AG09319 (cell line): ENCODE measurements at regions not wholly inside any gene's neighbourhood (a gene's known extent, or its start where the extent isn't known, plus 50 kb on each side); places are given as distances from the start of the nearest gene placed in this dataset.

Experiments used
- DNase-seq: peaks from one replicate; pipeline ENCODE4 v3.0.0-alpha.2; 2010; ENCODE audit warnings: low read depth; ENCODE audit errors: extremely low read depth
- TF ChIP-seq, protein P1 (sequence below): IDR thresholded peaks from 2 replicates; pipeline ENCODE4 v1.5.1; 2011; ENCODE audit warnings: low read depth, mild to moderate bottlenecking, inconsistent platforms, low read length, moderate library complexity

DNA sequence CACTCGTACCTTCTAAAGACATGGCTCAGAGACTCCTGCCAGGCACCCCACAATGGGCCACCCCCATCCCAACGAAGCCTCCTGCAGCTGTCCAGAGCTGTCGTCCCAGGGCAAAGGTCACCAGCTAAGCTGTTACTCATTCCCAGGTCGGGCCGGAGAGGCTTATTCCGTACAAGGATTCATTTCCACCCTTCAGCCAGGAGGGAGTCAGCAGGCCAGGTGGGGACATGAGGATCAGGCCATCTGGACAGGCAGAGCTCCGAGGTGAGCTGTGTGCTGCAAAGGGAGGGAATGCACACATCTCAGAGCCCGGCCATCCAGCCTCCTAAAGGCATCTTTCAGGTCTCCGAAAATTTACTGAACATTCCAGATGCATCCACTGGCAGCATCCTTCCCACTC lies 63.9 kb upstream of the NANOS1 start:
- TF ChIP-seq, protein P1, sequence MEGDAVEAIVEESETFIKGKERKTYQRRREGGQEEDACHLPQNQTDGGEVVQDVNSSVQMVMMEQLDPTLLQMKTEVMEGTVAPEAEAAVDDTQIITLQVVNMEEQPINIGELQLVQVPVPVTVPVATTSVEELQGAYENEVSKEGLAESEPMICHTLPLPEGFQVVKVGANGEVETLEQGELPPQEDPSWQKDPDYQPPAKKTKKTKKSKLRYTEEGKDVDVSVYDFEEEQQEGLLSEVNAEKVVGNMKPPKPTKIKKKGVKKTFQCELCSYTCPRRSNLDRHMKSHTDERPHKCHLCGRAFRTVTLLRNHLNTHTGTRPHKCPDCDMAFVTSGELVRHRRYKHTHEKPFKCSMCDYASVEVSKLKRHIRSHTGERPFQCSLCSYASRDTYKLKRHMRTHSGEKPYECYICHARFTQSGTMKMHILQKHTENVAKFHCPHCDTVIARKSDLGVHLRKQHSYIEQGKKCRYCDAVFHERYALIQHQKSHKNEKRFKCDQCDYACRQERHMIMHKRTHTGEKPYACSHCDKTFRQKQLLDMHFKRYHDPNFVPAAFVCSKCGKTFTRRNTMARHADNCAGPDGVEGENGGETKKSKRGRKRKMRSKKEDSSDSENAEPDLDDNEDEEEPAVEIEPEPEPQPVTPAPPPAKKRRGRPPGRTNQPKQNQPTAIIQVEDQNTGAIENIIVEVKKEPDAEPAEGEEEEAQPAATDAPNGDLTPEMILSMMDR = no peak
- no peak for DNase-seq

- no peak for DNase-seq
- TF ChIP-seq, protein P1 = no peak
Measured at GRCh38 chr10:118966076-118966849, 63.3 kb upstream of the NANOS1 start.

DNA sequence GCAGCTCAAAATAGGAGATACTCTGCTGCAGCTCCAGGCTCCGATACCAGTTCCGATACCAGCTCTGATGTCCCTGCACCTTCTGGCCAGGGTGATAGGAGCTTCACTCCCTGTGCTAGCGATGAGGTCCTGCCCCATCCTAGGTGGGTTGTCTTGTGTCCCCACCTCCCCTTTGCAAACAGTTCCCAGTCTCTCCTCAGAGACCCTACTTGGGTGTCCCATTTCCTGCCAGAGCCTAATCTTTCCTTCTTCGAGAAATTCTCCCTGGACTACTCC lies 62.7 kb upstream of the NANOS1 start:
- DNase-seq = no peak
- TF ChIP-seq, protein P1 = no peak

GRCh38 chr10:118967160-118967559 lies 62.4 kb upstream of the NANOS1 start:
- TF ChIP-seq, protein P1 = no peak
- no peak for DNase-seq

- TF ChIP-seq, protein P1 = no peak
- DNase-seq = no peak
Measured at GRCh38 chr10:118968060-118968459, 61.5 kb upstream of the NANOS1 start.

DNA sequence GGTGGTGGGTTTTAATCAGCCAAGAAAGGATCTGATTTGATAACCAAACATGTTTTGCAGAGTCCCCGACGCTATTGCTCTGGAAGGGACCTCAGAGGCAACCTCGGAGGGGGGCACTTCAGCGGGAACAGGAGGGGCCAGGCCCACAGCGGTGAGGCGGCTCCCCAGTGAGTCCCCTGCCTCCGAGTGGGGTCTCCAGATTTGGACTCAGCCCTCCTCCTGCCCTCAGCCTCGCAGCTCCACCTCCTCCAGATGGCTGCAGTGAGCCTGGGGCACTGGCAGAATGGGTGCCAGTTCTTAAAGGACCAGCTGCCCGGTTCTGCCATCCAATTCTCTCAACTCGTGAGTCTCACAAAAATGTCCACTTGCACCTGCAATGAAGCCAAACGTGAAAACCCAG lies 61.0 kb upstream of the NANOS1 start:
- TF ChIP-seq, protein P1 = no peak
- DNase-seq = no peak

- TF ChIP-seq, protein P1 = no peak
- DNase-seq = no peak
Measured at GRCh38 chr10:118969014-118969413, 60.5 kb upstream of the NANOS1 start.
